Keratinocyte (primary cell): ENCODE measurements at regions not wholly inside any gene's neighbourhood (a gene's known extent, or its start where the extent isn't known, plus 50 kb on each side); places are given as distances from the start of the nearest gene placed in this dataset.

Source experiments
- DNase-seq: peaks from one replicate; pipeline ENCODE4 v3.0.0-alpha.2; 2011; ENCODE audit warnings: low read depth, missing footprints, low spot score
- FAIRE-seq: peaks from 2 replicates; lab custom pipeline; 2011; peaks lifted over from hg19 to GRCh38; lab: Jason Lieb, UNC
- H2AFZ ChIP-seq: 2 replicates; pipeline ENCODE4 v1.6.0; 2012; ENCODE audit warnings: low read length, control low read depth, inconsistent platforms; ENCODE audit not compliant: control insufficient read depth
- H3K27ac ChIP-seq: 2 replicates; pipeline ENCODE4 v1.5.1; 2011; ENCODE audit warnings: low read length; ENCODE audit not compliant: control insufficient read depth, insufficient read depth
- H3K27me3 ChIP-seq: 3 replicates; pipeline ENCODE4 v1.6.0; 2011; ENCODE audit warnings: low read length; ENCODE audit not compliant: control insufficient read depth, insufficient read depth; ENCODE audit errors: extremely low read depth
- H3K36me3 ChIP-seq, 2 experiments: 2 replicates in 1 of 2; 3 replicates in 1 of 2; pipeline ENCODE4 v1.5.1; 2011; ENCODE audit warnings: low read length in 2 of 2, mild to moderate bottlenecking in 1 of 2; ENCODE audit not compliant: control insufficient read depth in 2 of 2, insufficient read depth in 2 of 2; ENCODE audit errors: extremely low read depth in 1 of 2
- H3K4me1 ChIP-seq: 3 replicates; pipeline ENCODE4 v1.5.1; 2011; ENCODE audit warnings: low read length; ENCODE audit not compliant: control insufficient read depth, insufficient read depth; ENCODE audit errors: extremely low read depth
- H3K4me2 ChIP-seq: 3 replicates; pipeline ENCODE4 v1.6.0; 2011; ENCODE audit warnings: low read depth, low read length; ENCODE audit not compliant: control insufficient read depth, insufficient read depth; ENCODE audit errors: extremely low read depth
- H3K4me3 ChIP-seq, 3 experiments: fragments of 200-600 bp in 1 of 3; sonication (generic) in 1 of 3; 2 replicates in 2 of 3; 3 replicates in 1 of 3; pipeline ENCODE4 v1.5.1; 2011 to 2016; ENCODE audit warnings: low read length in 3 of 3, mild to moderate bottlenecking in 3 of 3, control low read depth in 2 of 3, inconsistent platforms in 1 of 3, low read depth in 1 of 3, mixed read lengths in 1 of 3, mixed run types in 1 of 3, moderate library complexity in 1 of 3; ENCODE audit not compliant: control insufficient read depth in 2 of 3, insufficient read depth in 2 of 3; ENCODE audit errors: extremely low read depth in 1 of 3
- H3K79me2 ChIP-seq: 2 replicates; pipeline ENCODE4 v1.6.0; 2012; ENCODE audit warnings: low read length; ENCODE audit not compliant: control insufficient read depth, insufficient read depth
- H3K9ac ChIP-seq: 3 replicates; pipeline ENCODE4 v1.6.0; 2011; ENCODE audit warnings: low read length; ENCODE audit not compliant: control insufficient read depth, insufficient read depth; ENCODE audit errors: extremely low read depth
- H3K9me1 ChIP-seq: 3 replicates; pipeline ENCODE4 v1.6.0; 2011; ENCODE audit warnings: low read length; ENCODE audit not compliant: control insufficient read depth, insufficient read depth; ENCODE audit errors: extremely low read depth
- H3K9me3 ChIP-seq: 2 replicates; pipeline ENCODE4 v1.5.1; 2012; ENCODE audit warnings: low read depth, low read length; ENCODE audit not compliant: control insufficient read depth
- H4K20me1 ChIP-seq: 3 replicates; pipeline ENCODE4 v1.6.0; 2011; ENCODE audit warnings: low read length; ENCODE audit not compliant: control insufficient read depth, insufficient read depth; ENCODE audit errors: extremely low read depth
- CTCF ChIP-seq, 3 experiments: IDR thresholded peaks in 1 of 3; conservative IDR thresholded peaks in 1 of 3; optimal IDR thresholded peaks in 1 of 3; 2 replicates in 2 of 3; 3 replicates in 1 of 3; pipeline versions ENCODE3 to v1.5.1; 2011; ENCODE audit warnings: low read length in 3 of 3, mild to moderate bottlenecking in 3 of 3, moderate library complexity in 2 of 3, control low read depth in 1 of 3, inconsistent platforms in 1 of 3; ENCODE audit not compliant: insufficient read depth in 2 of 3; ENCODE audit errors: extremely low read depth in 1 of 3
- EZH2 ChIP-seq: IDR thresholded peaks from one replicate; pipeline ENCODE4 v1.6.1; 2012; ENCODE audit warnings: inconsistent platforms, mild to moderate bottlenecking, low read length, moderate library complexity
- dilution Hi-C: fragments of 300-500 bp; cut with MboI; formaldehyde crosslinking; loops from one replicate; pipeline ENCODE4 v1.7.0; 2020; ENCODE audit warnings: low sequenced_read_pairs; ENCODE audit not compliant: extremely low pct_ligation_motif_present

GRCh38 chr1:187771396-187771795 lies 942.6 kb downstream of the PLA2G4A start:
- Histone ChIP-seq H3K9ac (no peak overlapping the region), H3K4me2 (no peak overlapping the region), H3K4me3 (no peak overlapping the region), H3K9me1 (no peaks in the 10 kb centered on the region), H3K9me3 (no peaks in the 10 kb centered on the region), H3K36me3 (no peaks in the 10 kb centered on the region), H4K20me1 (no peaks in the 10 kb centered on the region), H3K27me3 (no peaks in the 10 kb centered on the region), H3K27ac (no peak overlapping the region), H3K79me2 (no peaks in the 10 kb centered on the region), H3K4me1 (no peaks in the 10 kb centered on the region), H2AFZ (no peak overlapping the region)
- DNase-seq (no peak), FAIRE-seq (no peak)
- no peak for TF ChIP-seq CTCF (optimal IDR thresholded peaks at IDR 0.05 in 1 of 3, IDR thresholded peaks at IDR 0.05 in 1 of 3, conservative IDR thresholded peaks at IDR 0.05 in 1 of 3; ENCODE audit: extremely low read depth in 1 of 3, insufficient read depth in 2 of 3, low read length in 3 of 3)
- no peak for TF ChIP-seq EZH2
- dilution Hi-C loops = no loop called here

GRCh38 chr1:187773168-187773567 lies 944.4 kb downstream of the PLA2G4A start:
- Histone ChIP-seq H3K27ac (no peak overlapping the region), H3K4me1 (no peaks in the 10 kb centered on the region), H3K79me2 (no peaks in the 10 kb centered on the region), H3K9me3 (no peaks in the 10 kb centered on the region), H4K20me1 (no peaks in the 10 kb centered on the region), H3K4me3 (no peak overlapping the region), H3K27me3 (no peaks in the 10 kb centered on the region), H3K4me2 (no peak overlapping the region), H3K9me1 (no peaks in the 10 kb centered on the region), H2AFZ (no peak overlapping the region), H3K36me3 (no peaks in the 10 kb centered on the region), H3K9ac (no peak overlapping the region)
- DNase-seq (no peak), FAIRE-seq (no peak)
- dilution Hi-C loops = no loop called here
- TF ChIP-seq CTCF (optimal IDR thresholded peaks at IDR 0.05 in 1 of 3, IDR thresholded peaks at IDR 0.05 in 1 of 3, conservative IDR thresholded peaks at IDR 0.05 in 1 of 3; ENCODE audit: extremely low read depth in 1 of 3, insufficient read depth in 2 of 3, low read length in 3 of 3) (no peak), EZH2 (no peak)
